Astrocyte of the cerebellum (primary cell): ENCODE measurements at regions not wholly inside any gene's neighbourhood (a gene's known extent, or its start where the extent isn't known, plus 50 kb on each side); places are given as distances from the start of the nearest gene placed in this dataset.

Experiments used
- DNase-seq: peaks from one replicate; pipeline ENCODE4 v3.0.0-alpha.2; 2011; ENCODE audit warnings: low read depth
- H3K4me3 ChIP-seq: 2 replicates; pipeline ENCODE4 v1.5.1; 2011; ENCODE audit warnings: mild to moderate bottlenecking, low read depth, low read length, moderate library complexity
- in situ Hi-C: cut with HindIII; loops from 2 replicates; pipeline ENCODE4 v1.10.0; 2017; ENCODE audit warnings: low sequenced_read_pairs
- TF ChIP-seq, protein P1 (sequence below): IDR thresholded peaks from 2 replicates; pipeline ENCODE4 v1.5.1; 2012; ENCODE audit warnings: low read length, low read depth, moderate library complexity, mild to moderate bottlenecking; ENCODE audit errors: missing control alignments

DNA sequence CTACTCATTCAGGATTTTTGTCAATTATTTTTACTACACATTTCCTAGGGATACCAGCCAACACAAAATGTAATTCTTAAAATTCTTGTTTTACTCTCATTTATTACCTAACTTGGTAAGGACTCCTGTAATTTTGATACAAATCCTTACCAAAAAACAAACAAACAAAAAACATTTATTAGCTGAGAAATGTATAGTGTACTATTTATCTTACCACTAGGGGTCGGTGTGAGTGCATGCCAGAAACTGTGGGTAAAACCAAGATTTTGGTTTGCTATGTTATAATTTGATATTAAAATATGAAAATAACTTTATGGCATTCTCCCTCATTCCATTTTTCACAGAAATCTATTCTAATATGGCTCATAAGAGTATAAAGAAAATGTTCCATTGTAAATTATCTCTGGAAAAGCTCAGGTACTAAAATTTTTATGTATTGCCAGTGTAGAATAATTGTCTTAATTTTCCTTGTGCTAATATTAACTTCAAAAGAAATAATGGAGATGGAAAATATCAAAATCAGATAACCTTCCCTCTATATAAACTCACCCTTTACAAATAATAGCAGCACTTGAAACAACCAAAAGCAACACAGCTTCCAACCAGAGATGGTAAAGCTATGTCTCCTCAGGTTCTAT is 290.8 kb upstream of the PCDH15 start:
- in situ Hi-C loops = no loop called here
- TF ChIP-seq, protein P1, sequence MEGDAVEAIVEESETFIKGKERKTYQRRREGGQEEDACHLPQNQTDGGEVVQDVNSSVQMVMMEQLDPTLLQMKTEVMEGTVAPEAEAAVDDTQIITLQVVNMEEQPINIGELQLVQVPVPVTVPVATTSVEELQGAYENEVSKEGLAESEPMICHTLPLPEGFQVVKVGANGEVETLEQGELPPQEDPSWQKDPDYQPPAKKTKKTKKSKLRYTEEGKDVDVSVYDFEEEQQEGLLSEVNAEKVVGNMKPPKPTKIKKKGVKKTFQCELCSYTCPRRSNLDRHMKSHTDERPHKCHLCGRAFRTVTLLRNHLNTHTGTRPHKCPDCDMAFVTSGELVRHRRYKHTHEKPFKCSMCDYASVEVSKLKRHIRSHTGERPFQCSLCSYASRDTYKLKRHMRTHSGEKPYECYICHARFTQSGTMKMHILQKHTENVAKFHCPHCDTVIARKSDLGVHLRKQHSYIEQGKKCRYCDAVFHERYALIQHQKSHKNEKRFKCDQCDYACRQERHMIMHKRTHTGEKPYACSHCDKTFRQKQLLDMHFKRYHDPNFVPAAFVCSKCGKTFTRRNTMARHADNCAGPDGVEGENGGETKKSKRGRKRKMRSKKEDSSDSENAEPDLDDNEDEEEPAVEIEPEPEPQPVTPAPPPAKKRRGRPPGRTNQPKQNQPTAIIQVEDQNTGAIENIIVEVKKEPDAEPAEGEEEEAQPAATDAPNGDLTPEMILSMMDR = peak; percentile 75
- no peak overlapping the region for H3K4me3 ChIP-seq
- DNase-seq = peak; percentile 9

DNA sequence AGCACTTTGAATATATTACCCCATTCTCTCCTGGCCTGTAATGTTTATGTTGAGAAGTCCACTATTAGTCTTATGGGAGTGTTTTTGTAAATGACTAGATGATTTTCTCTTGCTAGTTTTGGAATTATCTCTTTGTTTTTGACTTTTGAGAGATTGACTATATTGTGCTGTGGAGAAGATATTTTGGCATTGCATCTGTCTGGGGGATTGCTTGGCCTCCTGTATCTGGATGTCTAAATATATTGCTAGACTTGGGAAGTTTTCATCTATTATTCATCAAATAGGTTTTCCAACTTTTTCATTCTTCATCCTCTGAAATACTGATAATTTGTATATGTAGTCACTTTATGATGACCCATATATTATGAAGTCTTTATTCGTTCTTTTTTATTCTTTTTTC is 277.1 kb upstream of the PCDH15 start:
- in situ Hi-C loops = no loop called here
- no peak for DNase-seq
- TF ChIP-seq, protein P1 = no peak

DNA sequence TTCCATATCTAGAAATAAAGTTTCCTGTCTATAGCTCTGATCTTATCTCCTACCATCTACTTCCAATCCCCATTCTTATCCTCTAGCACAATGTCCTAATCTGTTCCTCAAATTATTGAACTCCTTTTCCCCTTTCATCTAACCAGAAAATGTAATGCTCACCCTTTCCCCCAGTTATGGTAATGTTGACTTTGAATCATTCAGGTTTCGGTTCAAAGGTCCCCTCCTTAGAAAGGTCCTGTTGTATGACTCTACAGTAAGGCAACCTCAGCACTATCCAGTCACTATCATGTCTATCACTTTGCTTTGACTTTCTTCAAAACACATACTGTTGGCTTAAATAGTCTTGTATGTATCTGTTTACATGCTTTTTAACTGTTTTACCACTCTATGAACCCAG is 264.2 kb upstream of the PCDH15 start:
- TF ChIP-seq, protein P1 = no peak
- in situ Hi-C loops = no loop called here
- H3K4me3 ChIP-seq = no peak overlapping the region
- DNase-seq = no peak

More for the DNA sequence above, 277.1 kb upstream of the PCDH15 start:
- no peak overlapping the region for H3K4me3 ChIP-seq

DNA sequence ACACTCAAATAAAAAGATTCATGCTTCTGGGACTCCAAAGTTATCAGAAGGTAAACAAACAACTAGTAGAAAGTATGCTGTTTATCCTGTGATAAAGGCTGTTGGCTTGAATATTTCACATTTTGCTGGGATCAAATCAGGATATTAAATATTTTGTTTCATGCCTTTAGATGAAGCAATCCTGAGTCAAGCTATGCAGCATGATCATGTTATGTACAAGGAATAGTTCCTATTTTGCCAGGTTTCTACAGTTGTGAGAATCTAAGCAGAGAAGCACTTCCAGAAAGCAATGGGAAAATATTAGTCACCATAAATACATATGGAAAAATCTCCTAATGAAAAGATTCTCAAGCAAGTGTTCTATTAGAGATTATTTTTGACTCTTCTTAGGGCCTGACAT is 262.8 kb upstream of the PCDH15 start:
- TF ChIP-seq, protein P1 = no peak
- H3K4me3 ChIP-seq = no peak overlapping the region
- in situ Hi-C loops = no loop called here
- DNase-seq = no peak

DNA sequence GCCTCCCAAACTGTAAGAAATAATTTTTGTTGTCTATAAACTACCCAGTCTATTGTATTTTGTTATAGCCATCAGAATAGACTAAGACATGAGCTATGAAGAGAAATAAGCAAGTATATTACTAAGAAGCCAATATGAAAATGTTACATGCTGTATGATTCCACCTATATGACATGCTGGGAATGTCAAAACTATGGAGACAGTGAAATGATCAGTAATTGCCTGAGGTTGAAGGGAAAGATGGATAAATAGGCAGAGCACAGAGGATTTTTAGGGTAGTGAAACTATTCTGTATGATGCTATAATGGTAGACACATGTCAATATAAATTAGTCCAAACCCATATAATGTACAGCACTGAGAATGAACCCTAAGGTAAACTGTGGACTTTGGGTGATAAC is 261.3 kb upstream of the PCDH15 start:
- no peak for DNase-seq
- H3K4me3 ChIP-seq = no peak overlapping the region
- TF ChIP-seq, protein P1 = no peak
- in situ Hi-C loops = no loop called here

DNA sequence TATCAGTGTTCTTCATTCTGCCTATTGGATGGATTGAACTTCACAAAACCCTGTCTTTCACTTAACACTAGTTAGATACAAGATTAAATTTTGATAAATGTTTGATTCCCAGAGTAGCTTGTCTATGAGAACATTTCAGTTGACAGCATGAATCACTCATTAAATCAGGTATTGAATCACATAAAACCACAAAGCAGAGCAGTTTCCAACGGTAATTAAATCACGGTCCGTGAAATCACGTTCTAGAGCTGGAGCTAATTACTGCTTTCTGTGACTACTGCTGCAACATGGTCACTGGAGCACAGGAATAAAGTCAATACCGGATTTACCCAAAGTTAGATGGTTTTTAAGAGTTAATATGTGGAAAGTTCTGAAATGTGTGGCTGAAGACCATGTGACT is 257.8 kb upstream of the PCDH15 start:
- in situ Hi-C loops = no loop called here
- no peak for DNase-seq
- no peak overlapping the region for H3K4me3 ChIP-seq
- TF ChIP-seq, protein P1 = no peak

DNA sequence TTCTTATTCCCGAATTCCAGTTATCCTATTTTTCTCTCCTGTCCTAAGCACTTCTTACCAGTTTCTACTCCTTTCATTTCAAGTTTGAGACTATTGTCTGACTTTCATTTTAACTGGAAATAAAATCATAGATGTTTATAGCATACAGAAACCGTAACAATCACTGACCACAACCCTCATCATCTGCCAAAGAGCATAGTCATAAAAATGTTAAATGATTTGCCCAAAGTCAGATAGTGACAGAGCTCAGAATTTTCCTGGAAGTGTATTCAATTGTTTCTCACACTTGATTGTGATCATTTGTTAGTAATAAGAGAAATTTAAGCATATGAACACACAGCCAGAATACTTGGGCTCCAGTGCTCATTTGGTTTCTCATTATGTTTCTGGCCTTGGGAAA is 250.5 kb upstream of the PCDH15 start:
- in situ Hi-C loops = no loop called here
- TF ChIP-seq, protein P1 = no peak
- peak; percentile 1 for DNase-seq
- H3K4me3 ChIP-seq = no peak overlapping the region
